ENCODE measurements at regions not wholly inside any gene's neighbourhood (a gene's known extent, or its start where the extent isn't known, plus 50 kb on each side); places are given as distances from the start of the nearest gene placed in this dataset.
A peak's percentile ranks its signal among the peaks of the same experiment; 100 is the strongest.

GRCh38 chr10:104577163-104577562, 63.9 kb upstream of the SORCS3 start:
- POLR2A ChIA-PET = no interaction called here
- no peak for TF ChIP-seq CTCF (IDR thresholded peaks at IDR 0.05; ENCODE audit: insufficient read depth, low read depth, low read length)
- CTCF ChIA-PET = interaction anchor here (1.0 kb wide), 1 partner anchor 168 kb away, joined by 3 read pairs; no protein-coding TSS in a partner anchor
- no peak overlapping the region for H3K4me3 ChIP-seq (ENCODE audit: low read depth, low read length)
- H3K27me3 ChIP-seq (ENCODE audit: control insufficient read depth, insufficient read depth, low read length) = no peaks in the 10 kb centered on the region
- no peaks in the 10 kb centered on the region for H3K36me3 ChIP-seq (ENCODE audit: control insufficient read depth, insufficient read depth, low read length)
- DNase-seq (ENCODE audit: low read depth) = no peak

- no peak for TF ChIP-seq CTCF (IDR thresholded peaks at IDR 0.05; ENCODE audit: insufficient read depth, low read depth, low read length)
- H3K36me3 ChIP-seq (ENCODE audit: control insufficient read depth, insufficient read depth, low read length) = no peaks in the 10 kb centered on the region
- POLR2A ChIA-PET = no interaction called here
- CTCF ChIA-PET = interaction anchor here (1.0 to 1.1 kb wide), 2 partner anchors 22 to 169 kb away, joined by 3 to 4 read pairs; no protein-coding TSS in a partner anchor
- no peak for DNase-seq (ENCODE audit: low read depth)
- no peaks in the 10 kb centered on the region for H3K27me3 ChIP-seq (ENCODE audit: control insufficient read depth, insufficient read depth, low read length)
- no peak overlapping the region for H3K4me3 ChIP-seq (ENCODE audit: low read depth, low read length)
Observed at GRCh38 chr10:104577861-104578521, 63.1 kb upstream of the SORCS3 start.

- POLR2A ChIA-PET = no interaction called here
- TF ChIP-seq CTCF (IDR thresholded peaks at IDR 0.05; ENCODE audit: insufficient read depth, low read depth, low read length) = no peak
- H3K27me3 ChIP-seq (ENCODE audit: control insufficient read depth, insufficient read depth, low read length) = no peaks in the 10 kb centered on the region
- no peak overlapping the region for H3K4me3 ChIP-seq (ENCODE audit: low read depth, low read length)
- DNase-seq (ENCODE audit: low read depth) = no peak
- no peaks in the 10 kb centered on the region for H3K36me3 ChIP-seq (ENCODE audit: control insufficient read depth, insufficient read depth, low read length)
- CTCF ChIA-PET = interaction anchor here (0.7 to 1.5 kb wide), 3 partner anchors 23 to 34 kb away, joined by 3 to 4 read pairs (median 4); no protein-coding TSS in a partner anchor
Observed at GRCh38 chr10:104578671-104579070, 62.4 kb upstream of the SORCS3 start.

GRCh38 chr10:104579136-104579535, 62.0 kb upstream of the SORCS3 start:
- Histone ChIP-seq H3K36me3 (ENCODE audit: control insufficient read depth, insufficient read depth, low read length) (no peaks in the 10 kb centered on the region), H3K27me3 (ENCODE audit: control insufficient read depth, insufficient read depth, low read length) (no peaks in the 10 kb centered on the region), H3K4me3 (ENCODE audit: low read depth, low read length) (no peak overlapping the region)
- DNase-seq (ENCODE audit: low read depth) = no peak
- ChIA-PET POLR2A (no interaction called here), CTCF (interaction anchor here (0.7 to 3.1 kb wide), 8 partner anchors 11 to 229 kb away, joined by 3 to 23 read pairs (median 4); no protein-coding TSS in a partner anchor)
- no peak for TF ChIP-seq CTCF (IDR thresholded peaks at IDR 0.05; ENCODE audit: insufficient read depth, low read depth, low read length)

GRCh38 chr10:104580321-104580720, 60.8 kb upstream of the SORCS3 start:
- CTCF ChIA-PET = interaction anchor here (0.6 to 3.1 kb wide), 25 partner anchors 10 to 829 kb away, joined by 3 to 23 read pairs (median 4); no protein-coding TSS in a partner anchor

More at GRCh38 chr10:104580321-104580720, 60.8 kb upstream of the SORCS3 start:
- Histone ChIP-seq H3K27me3 (ENCODE audit: control insufficient read depth, insufficient read depth, low read length) (no peaks in the 10 kb centered on the region), H3K4me3 (ENCODE audit: low read depth, low read length) (peak overlapping the region; percentile 3; the same call in 1 of the 2 replicates), H3K36me3 (ENCODE audit: control insufficient read depth, insufficient read depth, low read length) (no peaks in the 10 kb centered on the region)
- TF ChIP-seq CTCF (IDR thresholded peaks at IDR 0.05; ENCODE audit: insufficient read depth, low read depth, low read length) = no peak
- no peak for DNase-seq (ENCODE audit: low read depth)
- POLR2A ChIA-PET = interaction anchor here (0.6 kb wide), 1 partner anchor 228 kb away, joined by 4 read pairs; no protein-coding TSS in a partner anchor

Measured in BJ (cell line).